Prostate gland (tissue), 2 donors: ENCODE measurements at regions not wholly inside any gene's neighbourhood (a gene's known extent, or its start where the extent isn't known, plus 50 kb on each side); places are given as distances from the start of the nearest gene placed in this dataset.

Experiments
- POLR2A ChIP-seq: fragments of 450-650 bp; IDR thresholded peaks from one replicate; pipeline ENCODE4 v1.6.1; 2016; ENCODE audit warnings: antibody characterized with exemption, mild to moderate bottlenecking
- POLR2AphosphoS5 ChIP-seq: sonication (generic); formaldehyde crosslinking; IDR thresholded peaks from one replicate; pipeline ENCODE4 v1.6.1; 2017; ENCODE audit warnings: antibody characterized with exemption
- TF ChIP-seq, protein P1 (sequence below), 4 experiments: fragments of 200-600 bp in 2 of 4; fragments of 450-650 bp in 2 of 4; sonication (generic) in 2 of 4; IDR thresholded peaks; 1 replicate in 3 of 4; 2 replicates in 1 of 4; pipeline ENCODE4 v1.5.1; 2016 to 2019; ENCODE audit warnings: antibody characterized with exemption in 4 of 4, mild to moderate bottlenecking in 2 of 4, moderate library complexity in 2 of 4

DNA sequence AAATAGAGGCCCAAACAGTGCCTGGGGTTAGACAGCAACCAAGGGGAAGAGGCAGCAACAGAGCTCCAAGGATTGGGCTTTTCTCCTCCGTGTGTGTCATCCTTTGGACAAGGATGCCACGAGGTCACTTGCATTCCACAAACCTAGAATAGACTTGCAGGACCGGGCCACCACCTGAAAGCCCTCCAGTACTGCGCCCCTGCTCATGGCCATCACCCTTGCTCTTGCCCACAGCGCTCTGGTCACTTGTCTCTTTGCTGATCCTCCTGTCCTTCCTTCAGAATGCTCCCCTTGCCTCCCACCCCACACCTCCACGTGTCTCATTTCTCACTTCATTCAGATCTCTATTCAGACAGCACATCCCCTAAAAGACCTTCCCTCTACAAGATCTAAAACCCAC lies 247.4 kb downstream of the MATN1 start:
- TF ChIP-seq POLR2A, result no peak
- TF ChIP-seq, protein P1, sequence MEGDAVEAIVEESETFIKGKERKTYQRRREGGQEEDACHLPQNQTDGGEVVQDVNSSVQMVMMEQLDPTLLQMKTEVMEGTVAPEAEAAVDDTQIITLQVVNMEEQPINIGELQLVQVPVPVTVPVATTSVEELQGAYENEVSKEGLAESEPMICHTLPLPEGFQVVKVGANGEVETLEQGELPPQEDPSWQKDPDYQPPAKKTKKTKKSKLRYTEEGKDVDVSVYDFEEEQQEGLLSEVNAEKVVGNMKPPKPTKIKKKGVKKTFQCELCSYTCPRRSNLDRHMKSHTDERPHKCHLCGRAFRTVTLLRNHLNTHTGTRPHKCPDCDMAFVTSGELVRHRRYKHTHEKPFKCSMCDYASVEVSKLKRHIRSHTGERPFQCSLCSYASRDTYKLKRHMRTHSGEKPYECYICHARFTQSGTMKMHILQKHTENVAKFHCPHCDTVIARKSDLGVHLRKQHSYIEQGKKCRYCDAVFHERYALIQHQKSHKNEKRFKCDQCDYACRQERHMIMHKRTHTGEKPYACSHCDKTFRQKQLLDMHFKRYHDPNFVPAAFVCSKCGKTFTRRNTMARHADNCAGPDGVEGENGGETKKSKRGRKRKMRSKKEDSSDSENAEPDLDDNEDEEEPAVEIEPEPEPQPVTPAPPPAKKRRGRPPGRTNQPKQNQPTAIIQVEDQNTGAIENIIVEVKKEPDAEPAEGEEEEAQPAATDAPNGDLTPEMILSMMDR (IDR thresholded peaks at IDR 0.05), result no peak
- TF ChIP-seq POLR2AphosphoS5, result no peak
